GM20000 (cell line): ENCODE measurements at regions not wholly inside any gene's neighbourhood (a gene's known extent, or its start where the extent isn't known, plus 50 kb on each side); places are given as distances from the start of the nearest gene placed in this dataset.

Source experiments
- DNase-seq: peaks from one replicate; pipeline ENCODE4 v3.0.0; 2012; ENCODE audit warnings: low spot score
- CTCF ChIP-seq: IDR thresholded peaks from 2 replicates; pipeline ENCODE4 v1.5.1; 2012; ENCODE audit warnings: mild to moderate bottlenecking, control low read depth; ENCODE audit errors: extremely low read depth, missing control alignments

DNA sequence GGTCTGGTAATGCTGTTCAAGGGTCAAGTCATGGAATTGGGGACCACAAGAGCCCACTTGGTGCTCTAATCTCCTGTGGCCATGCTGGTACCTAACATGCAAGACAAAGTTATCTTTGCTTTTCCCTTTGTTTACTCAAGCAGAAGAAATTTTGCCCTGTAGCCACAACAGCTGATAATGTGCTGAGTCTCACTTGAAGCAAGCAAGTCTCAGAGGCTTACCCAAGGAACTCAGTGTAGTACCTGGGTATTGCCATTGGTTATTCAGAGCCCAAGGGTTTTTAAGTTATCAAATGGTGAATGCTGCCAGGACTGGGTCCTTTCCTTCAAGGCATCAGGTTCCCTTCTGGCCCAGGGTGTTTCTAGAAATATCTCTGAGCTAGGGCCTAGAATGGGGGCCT lies 198.9 kb upstream of the RNPC3 start:
- no peak for DNase-seq
- TF ChIP-seq CTCF, result no peak

GRCh38 chr1:103309786-103310185 lies 201.5 kb upstream of the COL11A1 start:
- DNase-seq, result no peak
- no peak for TF ChIP-seq CTCF

GRCh38 chr1:103307751-103308150 lies 199.4 kb upstream of the COL11A1 start:
- no peak for DNase-seq
- TF ChIP-seq CTCF, result no peak

- TF ChIP-seq CTCF, result no peak
- DNase-seq, result no peak
Measured at GRCh38 chr1:103283841-103284669, 175.7 kb upstream of the COL11A1 start.

DNA sequence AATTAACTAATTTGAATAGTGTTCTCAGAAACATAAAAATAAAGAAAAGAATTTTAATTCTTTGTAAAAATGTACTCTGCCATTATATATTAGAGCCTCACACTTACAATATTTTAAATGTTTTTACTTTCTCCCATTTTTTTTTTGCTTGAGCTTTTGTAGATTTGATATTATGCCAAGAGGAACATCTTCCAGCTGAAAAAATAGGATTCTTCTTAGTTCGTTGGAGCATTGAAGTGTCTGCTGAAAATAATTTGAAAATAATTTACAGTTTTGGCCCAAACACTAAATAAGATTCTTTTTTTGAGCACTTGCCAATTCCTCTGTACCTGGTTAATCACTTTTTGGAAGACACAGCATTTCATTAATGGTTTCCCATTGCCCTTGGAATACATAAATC lies 175.0 kb upstream of the COL11A1 start:
- no peak for DNase-seq
- no peak for TF ChIP-seq CTCF

DNA sequence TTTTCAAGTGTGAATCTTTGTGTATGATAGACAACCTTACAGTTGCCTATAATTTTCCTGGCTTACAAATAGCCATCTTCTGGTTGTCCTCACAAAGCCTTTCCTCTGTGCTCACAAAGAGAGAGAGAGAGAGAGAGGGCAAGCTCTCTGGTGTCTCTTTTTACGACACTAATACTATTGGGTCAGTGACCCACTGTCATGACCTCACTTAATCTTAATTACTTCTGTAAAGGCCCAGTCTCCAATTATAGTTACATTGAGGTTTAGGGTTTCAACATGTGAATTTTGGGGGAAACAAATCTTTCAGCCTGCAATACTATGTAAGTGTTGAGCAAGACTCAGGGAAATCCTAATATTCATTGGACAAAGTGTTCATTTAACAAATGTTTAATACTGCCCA lies 167.4 kb upstream of the COL11A1 start:
- no peak for TF ChIP-seq CTCF

DNA sequence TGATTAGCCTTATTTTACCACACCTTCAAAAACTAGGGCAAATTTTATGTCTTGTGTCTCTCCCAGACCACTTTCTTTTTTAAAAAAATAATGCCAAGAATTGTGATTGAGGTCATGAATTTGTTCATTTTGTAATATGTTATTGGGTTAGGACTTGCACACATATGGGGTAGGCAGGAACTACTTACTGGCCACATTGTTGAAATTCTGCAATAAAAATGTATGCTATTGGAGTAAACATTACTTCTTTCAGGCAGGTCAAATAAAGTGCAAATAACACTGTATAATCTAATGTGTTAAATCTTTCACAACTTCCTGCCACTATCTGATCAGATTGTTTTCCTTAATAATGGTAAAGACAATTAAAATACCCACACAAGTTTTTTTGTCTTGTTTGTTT lies 166.6 kb upstream of the COL11A1 start:
- TF ChIP-seq CTCF, result no peak
- no peak for DNase-seq

More for the DNA sequence above, 167.4 kb upstream of the COL11A1 start:
- no peak for DNase-seq
